22Rv1 (cell line): ENCODE measurements at regions not wholly inside any gene's neighbourhood (a gene's known extent, or its start where the extent isn't known, plus 50 kb on each side); places are given as distances from the start of the nearest gene placed in this dataset.
"Not testable (repeated sequence)": the region's sequence is repeated elsewhere in the genome, so short reads cannot be mapped to it uniquely, and the experiment has no call there.

Source experiments
- H3K27ac ChIP-seq: fragments of 450-650 bp; 2 replicates; pipeline ENCODE4 v1.5.1; 2017
- CTCF ChIP-seq: fragments of 450-650 bp; IDR thresholded peaks from 2 replicates; pipeline ENCODE4 v1.5.1; 2017; ENCODE audit warnings: mild to moderate bottlenecking
- ZFX ChIP-seq: fragments of 450-650 bp; IDR thresholded peaks from 2 replicates; pipeline ENCODE4 v1.6.1; 2017; ENCODE audit warnings: antibody characterized with exemption, borderline replicate concordance

- H3K27ac ChIP-seq = peak overlapping the region; percentile 97
- no peak for TF ChIP-seq ZFX
- TF ChIP-seq CTCF = no peak
These were observed 64.8 kb downstream of the FAM50B start for GRCh38 chr6:3913958-3914337.

DNA sequence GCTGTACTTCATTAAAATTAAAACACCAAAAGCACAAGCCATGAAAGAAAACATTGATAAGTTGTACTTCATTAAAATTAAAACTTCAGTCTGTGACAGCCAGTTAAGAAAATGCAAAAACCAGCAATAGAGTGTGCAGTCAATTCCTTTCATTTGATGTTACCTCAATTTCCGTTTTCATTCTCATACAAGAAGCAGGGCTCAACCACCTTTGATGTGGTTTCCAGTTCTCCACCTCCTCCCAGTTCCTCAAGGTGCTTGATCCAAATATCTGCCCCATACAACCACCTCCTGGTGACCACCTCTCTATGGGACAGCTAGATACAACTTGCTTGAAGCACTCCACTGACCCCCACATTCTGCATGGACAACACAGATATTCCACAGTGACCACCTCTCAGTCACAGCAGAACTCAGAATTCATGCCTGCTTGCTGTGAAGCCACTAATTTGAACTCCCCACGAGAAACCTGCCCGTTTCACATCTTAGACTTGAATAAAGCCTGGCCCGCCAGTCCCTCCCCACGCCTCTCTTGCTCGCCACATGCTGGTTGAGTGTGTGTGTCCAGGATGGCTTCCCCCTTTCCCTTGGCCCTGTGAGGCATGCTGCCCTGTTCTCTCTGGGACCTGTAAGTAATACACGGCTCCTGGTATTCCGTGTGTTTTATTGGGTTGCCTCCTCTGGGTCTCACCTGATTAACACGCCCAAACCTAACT lies 66.1 kb downstream of the FAM50B start:
- TF ChIP-seq ZFX = no peak
- no peak for TF ChIP-seq CTCF
- no peak overlapping the region; the same call in 1 of the 2 replicates for H3K27ac ChIP-seq

DNA sequence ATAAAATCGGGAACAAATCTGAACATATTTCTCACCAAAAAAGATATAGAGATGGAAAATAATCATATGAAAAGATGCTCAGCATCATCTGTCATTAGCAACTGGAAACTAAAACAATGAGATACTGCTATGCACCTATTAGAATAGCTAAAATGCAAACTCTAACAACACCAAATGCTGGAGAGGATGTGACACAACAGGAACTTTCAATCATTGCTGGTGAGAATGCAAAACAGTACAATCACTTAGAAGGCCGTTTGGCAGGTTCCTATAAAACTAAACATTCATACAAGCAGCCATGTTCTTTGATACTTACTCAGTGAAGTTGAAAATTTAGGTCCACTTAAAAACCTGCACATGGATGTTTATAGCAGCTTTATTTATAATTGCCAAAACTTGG lies 67.0 kb downstream of the FAM50B start:
- TF ChIP-seq CTCF = no peak
- no peak for TF ChIP-seq ZFX
- H3K27ac ChIP-seq = no peak overlapping the region

DNA sequence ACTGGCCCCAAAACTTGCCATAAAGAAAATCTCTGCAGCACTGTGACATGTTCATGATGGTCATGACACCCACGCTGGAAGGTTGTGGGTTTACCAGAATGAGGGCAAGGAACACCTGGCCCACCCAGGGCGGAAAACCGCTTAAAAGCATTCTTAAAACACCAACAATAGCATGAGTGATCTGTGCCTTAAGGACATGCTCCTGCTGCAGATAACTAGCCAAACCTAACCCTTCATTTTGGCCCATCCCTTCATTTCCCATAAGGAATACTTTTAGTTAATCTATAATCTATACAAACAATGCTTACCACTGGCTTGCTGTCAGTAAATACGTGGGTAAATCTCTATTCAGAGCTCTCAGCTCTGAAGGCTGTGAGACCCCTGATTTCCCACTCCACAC lies 67.6 kb downstream of the FAM50B start:
- H3K27ac ChIP-seq = not testable (repeated sequence)

GRCh38 chr6:3918469-3918868 lies 69.3 kb downstream of the FAM50B start:
- TF ChIP-seq CTCF (no peak), ZFX (no peak)
- no peak overlapping the region for H3K27ac ChIP-seq

DNA sequence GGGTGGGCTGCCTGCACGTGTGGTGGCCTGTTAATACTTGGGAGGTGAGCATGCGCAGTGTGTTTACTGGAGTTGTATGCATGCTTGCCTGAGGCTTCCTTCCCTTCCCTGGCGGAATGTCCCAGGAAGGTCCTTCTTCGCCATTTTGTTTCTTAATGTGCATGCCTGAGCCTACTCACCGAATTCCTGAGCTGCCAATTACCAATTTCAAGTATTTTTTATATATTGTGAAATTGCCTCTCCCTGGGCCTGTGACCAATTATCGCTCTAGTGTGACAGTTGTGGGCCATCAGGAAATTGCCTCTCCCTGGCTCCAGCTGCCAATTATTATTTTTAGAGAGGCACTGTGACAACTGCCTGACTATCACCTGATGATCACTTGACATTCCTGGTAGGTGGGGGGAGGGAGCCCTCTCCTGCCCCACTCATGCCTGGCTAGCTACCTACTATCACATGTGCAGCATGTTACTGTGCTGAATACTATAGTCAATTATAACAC lies 70.0 kb downstream of the FAM50B start:
- no peak overlapping the region for H3K27ac ChIP-seq

DNA sequence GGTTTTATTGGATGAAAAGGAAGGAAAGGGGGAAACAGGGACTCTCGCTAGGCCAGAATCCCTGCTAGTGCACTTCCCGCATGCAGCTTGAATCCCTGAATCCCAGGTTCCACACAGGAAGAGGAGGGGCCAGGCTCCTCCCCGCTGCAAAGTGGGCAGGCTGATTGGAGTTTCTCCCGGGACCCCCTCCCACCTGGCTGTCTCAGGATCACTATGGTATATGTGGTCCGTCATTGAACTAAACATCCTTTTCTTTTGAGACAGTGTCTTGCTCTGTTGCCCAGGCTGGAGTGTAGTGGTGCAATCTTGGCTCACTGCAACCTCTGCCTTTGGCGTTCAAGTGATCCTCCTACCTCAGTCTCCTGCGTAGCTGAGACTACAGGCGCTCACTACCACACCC lies 70.7 kb downstream of the FAM50B start:
- TF ChIP-seq ZFX = no peak
- TF ChIP-seq CTCF = no peak
- H3K27ac ChIP-seq = no peak overlapping the region

More for the DNA sequence above, 70.0 kb downstream of the FAM50B start:
- TF ChIP-seq CTCF (no peak), ZFX (no peak)

- H3K27ac ChIP-seq = no peak overlapping the region
- TF ChIP-seq ZFX (no peak), CTCF (no peak)
These were observed 71.1 kb downstream of the FAM50B start for GRCh38 chr6:3920321-3920720.
